DND-41 (cell line): ENCODE measurements at regions not wholly inside any gene's neighbourhood (a gene's known extent, or its start where the extent isn't known, plus 50 kb on each side); places are given as distances from the start of the nearest gene placed in this dataset.
"Not testable (repeated sequence)": the region's sequence is repeated elsewhere in the genome, so short reads cannot be mapped to it uniquely, and the experiment has no call there.

Source experiments
- ATAC-seq: fragments of 200-7000 bp; cut with Tn5 transposase; 3 replicates; pipeline ENCODE4 v1.9.1; 2021; ENCODE audit warnings: low read depth; ENCODE audit not compliant: insufficient read depth
- DNase-seq: peaks from one replicate; pipeline ENCODE4 v3.0.0-alpha.2; 2020
- H2AFZ ChIP-seq: 2 replicates; pipeline ENCODE4 v1.6.0; 2012; ENCODE audit warnings: low read depth, low read length
- H3K27ac ChIP-seq: 2 replicates; pipeline ENCODE4 v1.5.1; 2012; ENCODE audit warnings: low read length, inconsistent platforms
- H3K27me3 ChIP-seq: fragments of 200-600 bp; sonication (generic); 2 replicates; pipeline ENCODE4 v1.6.0; 2012; ENCODE audit warnings: low read length, mild to moderate bottlenecking, inconsistent platforms; ENCODE audit not compliant: insufficient read depth, poor library complexity
- H3K36me3 ChIP-seq: 2 replicates; pipeline ENCODE4 v1.5.1; 2012; ENCODE audit warnings: low read length, inconsistent platforms; ENCODE audit not compliant: insufficient read depth
- H3K4me1 ChIP-seq: 2 replicates; pipeline ENCODE4 v1.5.1; 2012; ENCODE audit warnings: mild to moderate bottlenecking, low read length; ENCODE audit not compliant: insufficient read depth
- H3K4me2 ChIP-seq: 2 replicates; pipeline ENCODE4 v1.6.0; 2012; ENCODE audit warnings: mild to moderate bottlenecking, moderate library complexity, low read length, inconsistent platforms; ENCODE audit not compliant: insufficient read depth
- H3K4me3 ChIP-seq, 2 experiments: fragments of 200-600 bp in 1 of 2; shearing (Covaris generic) in 1 of 2; 2 replicates each; pipeline ENCODE4 v1.5.1; 2012 to 2016; ENCODE audit warnings: inconsistent platforms in 2 of 2, low read length in 2 of 2, mild to moderate bottlenecking in 2 of 2, low read depth in 1 of 2, moderate library complexity in 1 of 2
- H3K79me2 ChIP-seq: 2 replicates; pipeline ENCODE4 v1.6.0; 2012; ENCODE audit warnings: low read length, inconsistent platforms; ENCODE audit not compliant: insufficient read depth
- H3K9ac ChIP-seq: 2 replicates; pipeline ENCODE4 v1.6.0; 2012; ENCODE audit warnings: low read depth, mild to moderate bottlenecking, inconsistent platforms, low read length, moderate library complexity
- H3K9me3 ChIP-seq: 2 replicates; pipeline ENCODE4 v1.5.1; 2012; ENCODE audit warnings: low read length, moderate library complexity, mild to moderate bottlenecking, inconsistent platforms; ENCODE audit not compliant: insufficient read depth, severe bottlenecking
- H4K20me1 ChIP-seq: 2 replicates; pipeline ENCODE4 v1.6.0; 2012; ENCODE audit warnings: low read length; ENCODE audit not compliant: insufficient read depth
- EZH2 ChIP-seq: IDR thresholded peaks from 3 replicates; pipeline ENCODE4 v1.6.1; 2012; ENCODE audit warnings: borderline replicate concordance, low read depth, mild to moderate bottlenecking, moderate library complexity, low read length, inconsistent platforms; ENCODE audit not compliant: severe bottlenecking
- TF ChIP-seq, protein P1 (sequence below): IDR thresholded peaks from 2 replicates; pipeline ENCODE4 v1.5.1; 2012; ENCODE audit warnings: borderline replicate concordance, low read length, moderate library complexity, mild to moderate bottlenecking; ENCODE audit not compliant: poor library complexity, severe bottlenecking; ENCODE audit errors: extremely low read depth

DNA sequence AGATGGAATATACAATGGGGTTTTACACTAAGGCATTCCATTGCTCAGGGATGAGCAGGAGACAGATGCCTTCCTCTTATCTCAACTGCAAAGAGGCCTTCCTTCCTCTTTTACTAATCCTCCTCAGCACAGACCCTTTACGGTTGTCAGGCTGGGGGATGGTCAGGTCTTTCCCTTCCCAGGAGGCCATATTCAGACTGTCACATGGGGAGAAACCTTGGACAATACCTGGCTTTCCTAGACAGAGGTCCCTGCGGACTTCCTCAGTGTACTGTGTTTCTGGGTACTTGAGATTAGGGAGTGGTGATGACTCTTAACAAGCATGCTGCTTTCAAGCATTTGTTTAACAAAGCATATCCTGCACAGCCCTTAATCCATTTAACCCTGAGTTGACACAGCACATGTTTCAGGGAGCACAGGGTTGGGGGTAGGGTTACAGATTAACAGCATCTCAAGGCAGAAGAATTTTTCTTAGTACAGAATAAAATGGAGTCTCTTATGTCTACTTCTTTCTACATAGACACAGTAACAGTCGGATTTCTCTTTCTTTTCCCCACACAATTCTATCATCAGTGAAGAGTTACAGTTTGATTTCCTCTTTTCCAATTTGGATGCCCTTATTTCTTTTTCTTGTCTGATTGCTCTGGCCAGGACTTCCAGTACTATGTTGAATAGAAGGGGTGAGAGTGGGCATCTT lies 737.1 kb downstream of the TRHDE start:
- not testable (repeated sequence) for H3K4me3 ChIP-seq, H3K9me3 ChIP-seq, H3K4me2 ChIP-seq, H3K4me1 ChIP-seq, ATAC-seq, H3K79me2 ChIP-seq, H3K9ac ChIP-seq, DNase-seq, H3K36me3 ChIP-seq, H3K27me3 ChIP-seq, H4K20me1 ChIP-seq, H2AFZ ChIP-seq, H3K27ac ChIP-seq

DNA sequence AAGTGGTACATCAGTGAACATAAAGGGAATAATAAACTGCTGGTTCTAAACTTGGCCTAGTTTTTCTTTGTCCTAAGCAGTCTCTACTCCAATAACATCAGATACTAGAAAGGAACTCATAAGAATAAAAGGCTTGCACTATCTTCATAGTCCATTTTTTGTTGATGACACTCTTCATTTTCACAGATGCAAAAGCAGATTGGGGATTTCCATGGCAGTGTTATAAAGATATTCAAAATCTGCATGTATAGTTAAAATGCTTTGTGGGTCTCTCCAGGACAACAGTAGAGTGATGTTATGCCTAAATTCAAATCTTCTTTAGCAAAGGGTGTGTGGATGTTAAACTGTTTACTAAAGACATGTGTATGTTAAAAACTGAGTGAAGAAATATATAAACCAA lies 745.8 kb downstream of the TRHDE start:
- no peak for ATAC-seq
- no peak overlapping the region for H3K4me2 ChIP-seq
- no peak overlapping the region for H3K9ac ChIP-seq
- no peak overlapping the region for H2AFZ ChIP-seq
- no peaks in the 10 kb centered on the region for H3K9me3 ChIP-seq
- DNase-seq: no peak
- no peak overlapping the region for H3K4me3 ChIP-seq
- no peaks in the 10 kb centered on the region for H3K79me2 ChIP-seq
- no peak overlapping the region for H3K27ac ChIP-seq
- H3K36me3 ChIP-seq: no peaks in the 10 kb centered on the region
- no peaks in the 10 kb centered on the region for H3K4me1 ChIP-seq
- no peaks in the 10 kb centered on the region for H4K20me1 ChIP-seq
- H3K27me3 ChIP-seq: no peaks in the 10 kb centered on the region
- TF ChIP-seq, protein P1, sequence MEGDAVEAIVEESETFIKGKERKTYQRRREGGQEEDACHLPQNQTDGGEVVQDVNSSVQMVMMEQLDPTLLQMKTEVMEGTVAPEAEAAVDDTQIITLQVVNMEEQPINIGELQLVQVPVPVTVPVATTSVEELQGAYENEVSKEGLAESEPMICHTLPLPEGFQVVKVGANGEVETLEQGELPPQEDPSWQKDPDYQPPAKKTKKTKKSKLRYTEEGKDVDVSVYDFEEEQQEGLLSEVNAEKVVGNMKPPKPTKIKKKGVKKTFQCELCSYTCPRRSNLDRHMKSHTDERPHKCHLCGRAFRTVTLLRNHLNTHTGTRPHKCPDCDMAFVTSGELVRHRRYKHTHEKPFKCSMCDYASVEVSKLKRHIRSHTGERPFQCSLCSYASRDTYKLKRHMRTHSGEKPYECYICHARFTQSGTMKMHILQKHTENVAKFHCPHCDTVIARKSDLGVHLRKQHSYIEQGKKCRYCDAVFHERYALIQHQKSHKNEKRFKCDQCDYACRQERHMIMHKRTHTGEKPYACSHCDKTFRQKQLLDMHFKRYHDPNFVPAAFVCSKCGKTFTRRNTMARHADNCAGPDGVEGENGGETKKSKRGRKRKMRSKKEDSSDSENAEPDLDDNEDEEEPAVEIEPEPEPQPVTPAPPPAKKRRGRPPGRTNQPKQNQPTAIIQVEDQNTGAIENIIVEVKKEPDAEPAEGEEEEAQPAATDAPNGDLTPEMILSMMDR: no peak
- no peak for TF ChIP-seq EZH2

DNA sequence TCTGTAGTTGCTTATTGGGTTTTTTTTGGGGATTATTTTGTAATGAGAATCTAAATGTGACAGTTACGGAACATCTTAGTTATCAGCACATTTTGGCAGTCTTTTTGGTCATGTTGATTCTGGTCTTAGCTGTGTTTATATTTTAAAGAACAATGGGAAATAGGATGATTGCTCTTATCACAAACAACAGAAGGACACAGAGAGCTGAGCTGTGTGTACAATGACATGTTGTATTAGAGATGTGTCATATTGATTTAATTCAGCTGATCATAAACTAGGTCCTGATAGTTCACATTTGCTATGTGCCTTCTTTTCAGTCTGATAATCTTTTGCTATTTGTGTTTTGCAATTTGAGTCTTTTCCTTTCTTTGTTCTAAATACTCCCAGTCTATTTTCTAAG lies 781.7 kb downstream of the TRHDE start:
- H3K27ac ChIP-seq: no peak overlapping the region
- ATAC-seq (no peak), DNase-seq (no peak)

DNA sequence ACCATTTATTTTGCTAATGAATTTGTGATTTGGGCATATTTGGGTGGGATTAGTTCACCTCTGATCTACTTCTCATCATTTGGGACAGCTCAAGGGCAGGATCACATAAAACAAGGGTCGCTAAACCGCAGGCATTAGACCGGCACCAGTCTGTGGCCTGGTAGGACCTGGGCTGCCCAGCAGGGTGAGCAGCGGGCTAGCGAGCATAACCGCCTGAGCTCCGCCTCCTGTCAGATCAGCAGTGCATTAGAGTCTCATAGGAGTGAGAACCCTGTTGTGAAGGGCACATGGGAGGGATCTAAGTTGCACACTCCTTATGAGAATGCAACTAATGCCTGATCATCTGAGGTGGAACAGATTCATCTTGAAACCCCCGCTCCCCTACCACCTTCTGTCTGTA lies 785.3 kb downstream of the TRHDE start:
- H4K20me1 ChIP-seq: no peaks in the 10 kb centered on the region
- no peak overlapping the region for H3K9ac ChIP-seq
- H3K27me3 ChIP-seq: no peaks in the 10 kb centered on the region
- TF ChIP-seq, protein P1: no peak
- TF ChIP-seq EZH2: no peak
- no peaks in the 10 kb centered on the region for H3K9me3 ChIP-seq
- DNase-seq (no peak), ATAC-seq (no peak)
- no peak overlapping the region for H3K4me3 ChIP-seq
- H3K4me1 ChIP-seq: no peaks in the 10 kb centered on the region
- no peak overlapping the region for H3K4me2 ChIP-seq
- no peaks in the 10 kb centered on the region for H3K36me3 ChIP-seq
- no peak overlapping the region for H2AFZ ChIP-seq
- H3K79me2 ChIP-seq: no peaks in the 10 kb centered on the region
- H3K27ac ChIP-seq: no peak overlapping the region

More for the DNA sequence above, 781.7 kb downstream of the TRHDE start:
- TF ChIP-seq, protein P1: no peak
- TF ChIP-seq EZH2: no peak
- H3K27me3 ChIP-seq: no peaks in the 10 kb centered on the region
- H3K4me1 ChIP-seq: no peaks in the 10 kb centered on the region
- H3K36me3 ChIP-seq: no peaks in the 10 kb centered on the region
- no peaks in the 10 kb centered on the region for H3K9me3 ChIP-seq
- no peaks in the 10 kb centered on the region for H4K20me1 ChIP-seq
- no peak overlapping the region for H3K4me3 ChIP-seq
- no peak overlapping the region for H3K4me2 ChIP-seq
- H3K79me2 ChIP-seq: no peaks in the 10 kb centered on the region
- no peak overlapping the region for H3K9ac ChIP-seq
- no peak overlapping the region for H2AFZ ChIP-seq
